H9 (cell line): ENCODE measurements at regions not wholly inside any gene's neighbourhood (a gene's known extent, or its start where the extent isn't known, plus 50 kb on each side); places are given as distances from the start of the nearest gene placed in this dataset.

Experiments used
- DNase-seq: peaks from one replicate; pipeline ENCODE4 v3.0.0-alpha.2; 2017
- H2AFZ ChIP-seq: one replicate; pipeline ENCODE4 v1.6.1; 2013; ENCODE audit warnings: mild to moderate bottlenecking, low read length, control low read depth, moderate library complexity
- H2AK5ac ChIP-seq: 2 replicates; pipeline ENCODE4 v1.6.1; 2013; ENCODE audit warnings: low read length, control low read depth, mixed read lengths; ENCODE audit not compliant: insufficient read length
- H2BK120ac ChIP-seq: one replicate; pipeline ENCODE4 v1.6.1; 2013; ENCODE audit warnings: low read depth, mild to moderate bottlenecking, low read length, control low read depth, inconsistent platforms; ENCODE audit not compliant: poor library complexity, severe bottlenecking
- H2BK12ac ChIP-seq: 2 replicates; pipeline ENCODE4 v1.6.1; 2013; ENCODE audit warnings: low read length, control low read depth, mixed read lengths, low read depth; ENCODE audit not compliant: insufficient read length
- H2BK15ac ChIP-seq: 2 replicates; pipeline ENCODE4 v1.6.1; 2013; ENCODE audit warnings: low read depth, low read length, control low read depth
- H2BK20ac ChIP-seq: one replicate; pipeline ENCODE4 v1.6.1; 2013; ENCODE audit warnings: low read depth, mild to moderate bottlenecking, low read length, control low read depth, inconsistent platforms; ENCODE audit not compliant: poor library complexity, severe bottlenecking
- H2BK5ac ChIP-seq: 2 replicates; pipeline ENCODE4 v1.6.1; 2013; ENCODE audit warnings: low read length, control low read depth, mixed read lengths; ENCODE audit not compliant: insufficient read length
- H3K14ac ChIP-seq: 2 replicates; pipeline ENCODE4 v1.6.1; 2013; ENCODE audit warnings: low read length, control low read depth; ENCODE audit not compliant: insufficient read depth
- H3K18ac ChIP-seq: 2 replicates; pipeline ENCODE4 v1.6.1; 2013; ENCODE audit warnings: low read depth, mild to moderate bottlenecking, mixed read lengths, low read length, control low read depth; ENCODE audit not compliant: insufficient read length
- H3K23ac ChIP-seq: 2 replicates; pipeline ENCODE4 v1.6.1; 2013; ENCODE audit warnings: low read length, control low read depth, mixed read lengths, low read depth; ENCODE audit not compliant: insufficient read length
- H3K23me2 ChIP-seq: 2 replicates; pipeline ENCODE4 v1.6.1; 2013; ENCODE audit warnings: low read depth, mild to moderate bottlenecking, mixed read lengths, low read length, control low read depth; ENCODE audit not compliant: insufficient read length, poor library complexity, severe bottlenecking
- H3K27ac ChIP-seq: 2 replicates; pipeline ENCODE4 v1.5.1; 2013; ENCODE audit warnings: low read length, control low read depth, mixed read lengths, low read depth; ENCODE audit not compliant: insufficient read length
- H3K27me3 ChIP-seq: 2 replicates; pipeline ENCODE4 v1.6.1; 2013; ENCODE audit warnings: low read length, control low read depth, inconsistent platforms; ENCODE audit not compliant: insufficient read depth
- H3K4ac ChIP-seq: 2 replicates; pipeline ENCODE4 v1.6.1; 2013; ENCODE audit warnings: low read depth, mild to moderate bottlenecking, control low read depth, inconsistent platforms, low read length, moderate library complexity
- H3K4me1 ChIP-seq: 2 replicates; pipeline ENCODE4 v1.6.1; 2013; ENCODE audit warnings: low read length, control low read depth, inconsistent platforms; ENCODE audit not compliant: insufficient read depth
- H3K4me2 ChIP-seq: 2 replicates; pipeline ENCODE4 v1.6.1; 2013; ENCODE audit warnings: low read length, control low read depth, mixed read lengths; ENCODE audit not compliant: insufficient read length, insufficient read depth
- H3K56ac ChIP-seq: 2 replicates; pipeline ENCODE4 v1.6.1; 2013; ENCODE audit warnings: low read depth, mild to moderate bottlenecking, mixed read lengths, low read length, control low read depth; ENCODE audit not compliant: insufficient read length
- H3K79me1 ChIP-seq: 2 replicates; pipeline ENCODE4 v1.6.1; 2013; ENCODE audit warnings: low read depth, mild to moderate bottlenecking, moderate library complexity, low read length, control low read depth, inconsistent platforms; ENCODE audit not compliant: insufficient read depth, poor library complexity, severe bottlenecking
- H3K79me2 ChIP-seq: 2 replicates; pipeline ENCODE4 v1.6.1; 2013; ENCODE audit warnings: low read length, control low read depth, inconsistent platforms; ENCODE audit not compliant: insufficient read depth
- H3K9ac ChIP-seq: 2 replicates; pipeline ENCODE4 v1.6.1; 2013; ENCODE audit warnings: low read length, control low read depth, mixed read lengths; ENCODE audit not compliant: insufficient read length; ENCODE audit errors: extremely low read depth
- H3K9me3 ChIP-seq: one replicate; pipeline ENCODE4 v1.6.1; 2013; ENCODE audit warnings: low read depth, low read length, inconsistent platforms; ENCODE audit not compliant: control insufficient read depth
- H3T11ph ChIP-seq: one replicate; pipeline ENCODE4 v1.6.1; 2013; ENCODE audit warnings: mild to moderate bottlenecking, low read length, control low read depth, inconsistent platforms
- H4K20me1 ChIP-seq: one replicate; pipeline ENCODE4 v1.6.1; 2013; ENCODE audit not compliant: control insufficient read depth, insufficient read length, insufficient read depth
- H4K5ac ChIP-seq: 2 replicates; pipeline ENCODE4 v1.6.1; 2013; ENCODE audit warnings: low read depth, mild to moderate bottlenecking, mixed read lengths, low read length, control low read depth; ENCODE audit not compliant: insufficient read length
- H4K8ac ChIP-seq: replicated peaks from 2 replicates; pipeline ENCODE4 v1.6.1; 2013; ENCODE audit warnings: low read length, control low read depth, mixed read lengths, low read depth; ENCODE audit not compliant: insufficient read length
- H4K91ac ChIP-seq: 2 replicates; pipeline ENCODE4 v1.6.1; 2013; ENCODE audit warnings: low read depth, mild to moderate bottlenecking, moderate library complexity, mixed read lengths, low read length, control low read depth; ENCODE audit not compliant: insufficient read length
- H3K27ac Mint-ChIP-seq, 3 experiments: 2 replicates in 2 of 3; 3 replicates in 1 of 3; pipeline ENCODE4 v1.8.0; 2020 to 2021; ENCODE audit warnings: mixed read lengths in 3 of 3, mild to moderate bottlenecking in 1 of 3, moderate library complexity in 1 of 3
- H3K27me3 Mint-ChIP-seq: 2 replicates; pipeline ENCODE4 v1.8.0; 2021; ENCODE audit warnings: low read depth, mild to moderate bottlenecking, moderate library complexity, mixed read lengths
- H3K36me3 Mint-ChIP-seq, 3 experiments: 2 replicates in 2 of 3; 3 replicates in 1 of 3; pipeline ENCODE4 v1.8.0; 2020 to 2021; ENCODE audit warnings: low read depth in 3 of 3, mixed read lengths in 3 of 3; ENCODE audit not compliant: insufficient read depth in 1 of 3
- H3K4me1 Mint-ChIP-seq, 2 experiments: 2 replicates each; pipeline ENCODE4 v1.8.0; 2020; ENCODE audit warnings: mixed read lengths in 2 of 2
- H3K4me3 Mint-ChIP-seq, 2 experiments: 2 replicates in 1 of 2; 3 replicates in 1 of 2; pipeline ENCODE4 v1.8.0; 2020 to 2021; ENCODE audit warnings: mild to moderate bottlenecking in 2 of 2, mixed read lengths in 2 of 2, moderate library complexity in 1 of 2
- H3K9me3 Mint-ChIP-seq, 2 experiments: 2 replicates in 1 of 2; 3 replicates in 1 of 2; pipeline ENCODE4 v1.8.0; 2020; ENCODE audit warnings: mild to moderate bottlenecking in 2 of 2, mixed read lengths in 2 of 2, moderate library complexity in 1 of 2
- WGBS: extraction: QIAGEN DNeasy Blood & Tissue Kit; methylation state at CpG from one replicate; pipeline ENCODE4 v1.1.7; 2013; ENCODE audit warnings: missing lambda C conversion rate, low lambda C conversion rate, mixed read lengths; ENCODE audit not compliant: insufficient read length; ENCODE audit errors: extremely low coverage; 5-methylcytosine and 5-hydroxymethylcytosine counted together
- TF ChIP-seq, protein P1 (sequence below): fragments of 200-600 bp; sonication (generic); conservative IDR thresholded peaks from 3 replicates; pipeline ENCODE4 v1.8.0; 2021; ENCODE audit warnings: antibody characterized with exemption, mild to moderate bottlenecking

GRCh38 chr3:34844323-34844620, 795.1 kb upstream of the ARPP21 start:
- DNase-seq, result no peak
- Histone ChIP-seq H4K91ac (no peak overlapping the region), H3K14ac (no peak overlapping the region), H3K79me1 (no peaks in the 10 kb centered on the region), H3K9me3 (no peaks in the 10 kb centered on the region), H3K4me2 (no peak overlapping the region), H3K27me3 (no peaks in the 10 kb centered on the region), H2BK5ac (no peak overlapping the region), H2BK15ac (no peak overlapping the region), H4K20me1 (no peaks in the 10 kb centered on the region), H2BK12ac (no peak overlapping the region), H3K79me2 (no peaks in the 10 kb centered on the region), H3T11ph (no peak overlapping the region), H3K56ac (no peak overlapping the region), H2AFZ (no peak overlapping the region), H3K9ac (no peak overlapping the region), H2BK20ac (no peak overlapping the region), H4K8ac (no peak overlapping the region), H3K27ac (no peak overlapping the region), H3K23ac (no peak overlapping the region), H2AK5ac (no peak overlapping the region), H3K4me1 (peaks cover 4% of the 10 kb centered on the region; the same call in 1 of the 2 replicates), H3K23me2 (no peaks in the 10 kb centered on the region), H3K4ac (no peak overlapping the region), H4K5ac (no peak overlapping the region), H2BK120ac (no peak overlapping the region), H3K18ac (no peak overlapping the region)
- Mint-ChIP-seq H3K27me3 (no peaks in the 10 kb centered on the region), H3K4me1 (peaks cover 13 to 21% of the 10 kb centered on the region in 2 experiments), H3K4me3 (no peak overlapping the region), H3K9me3 (no peaks in the 10 kb centered on the region), H3K36me3 (no peaks in the 10 kb centered on the region), H3K27ac (no peak overlapping the region)
- TF ChIP-seq, protein P1, sequence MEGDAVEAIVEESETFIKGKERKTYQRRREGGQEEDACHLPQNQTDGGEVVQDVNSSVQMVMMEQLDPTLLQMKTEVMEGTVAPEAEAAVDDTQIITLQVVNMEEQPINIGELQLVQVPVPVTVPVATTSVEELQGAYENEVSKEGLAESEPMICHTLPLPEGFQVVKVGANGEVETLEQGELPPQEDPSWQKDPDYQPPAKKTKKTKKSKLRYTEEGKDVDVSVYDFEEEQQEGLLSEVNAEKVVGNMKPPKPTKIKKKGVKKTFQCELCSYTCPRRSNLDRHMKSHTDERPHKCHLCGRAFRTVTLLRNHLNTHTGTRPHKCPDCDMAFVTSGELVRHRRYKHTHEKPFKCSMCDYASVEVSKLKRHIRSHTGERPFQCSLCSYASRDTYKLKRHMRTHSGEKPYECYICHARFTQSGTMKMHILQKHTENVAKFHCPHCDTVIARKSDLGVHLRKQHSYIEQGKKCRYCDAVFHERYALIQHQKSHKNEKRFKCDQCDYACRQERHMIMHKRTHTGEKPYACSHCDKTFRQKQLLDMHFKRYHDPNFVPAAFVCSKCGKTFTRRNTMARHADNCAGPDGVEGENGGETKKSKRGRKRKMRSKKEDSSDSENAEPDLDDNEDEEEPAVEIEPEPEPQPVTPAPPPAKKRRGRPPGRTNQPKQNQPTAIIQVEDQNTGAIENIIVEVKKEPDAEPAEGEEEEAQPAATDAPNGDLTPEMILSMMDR, result no peak
- no CpG with 5 or more reads among the region's 2 CpGs for WGBS
